Hepatocyte (in vitro differentiated cells): ENCODE measurements at regions not wholly inside any gene's neighbourhood (a gene's known extent, or its start where the extent isn't known, plus 50 kb on each side); places are given as distances from the start of the nearest gene placed in this dataset.

ENCODE experiments used
- CTCF ChIP-seq: fragments of 200-600 bp; sonication (generic); IDR thresholded peaks from 2 replicates; pipeline ENCODE4 v1.5.1; 2016; ENCODE audit warnings: antibody characterized with exemption, mild to moderate bottlenecking; ENCODE audit not compliant: poor library complexity
- EZH2phosphoT487 ChIP-seq: fragments of 200-600 bp; sonication (generic); IDR thresholded peaks from one replicate; pipeline ENCODE4 v1.6.1; 2018; ENCODE audit warnings: antibody characterized with exemption, mild to moderate bottlenecking, low read depth, moderate library complexity; ENCODE audit not compliant: unreplicated experiment, severe bottlenecking

- TF ChIP-seq CTCF (no peak), EZH2phosphoT487 (no peak)
Measured at GRCh38 chr18:38007676-38008330, 442.2 kb upstream of the CELF4 start.
